ENCODE measurements at regions not wholly inside any gene's neighbourhood (a gene's known extent, or its start where the extent isn't known, plus 50 kb on each side); places are given as distances from the start of the nearest gene placed in this dataset.
A peak's percentile ranks its signal among the peaks of the same experiment; 100 is the strongest.

- Mint-ChIP-seq H3K9me3 (peaks cover 0 to 31% (median 5%) of the 10 kb centered on the region in 11 donors), H3K4me1 (peaks cover 0 to 10% (median 0%) of the 10 kb centered on the region in 7 donors), H3K36me3 (peaks cover 0 to 27% (median 0%) of the 10 kb centered on the region in 5 donors), H3K27ac (no peak overlapping the region), H3K27me3 (peaks cover 5 to 28% (median 11%) of the 10 kb centered on the region in 5 donors), H3K4me3 (no peak overlapping the region)
- no peaks in the 10 kb centered on the region for H3K4me1 ChIP-seq (ENCODE audit: control insufficient read depth in 2 of 2, insufficient read depth in 2 of 2, low read length in 2 of 2)
- H3K27ac ChIP-seq (ENCODE audit: low read depth, low read length): no peak overlapping the region
- H3K27me3 ChIP-seq (ENCODE audit: control insufficient read depth in 2 of 2, insufficient read depth in 2 of 2, low read length in 2 of 2): no peaks in the 10 kb centered on the region
- intact Hi-C loops (cut with micrococcal nuclease): no loop called here
- H3K36me3 ChIP-seq (ENCODE audit: control insufficient read depth in 2 of 3, insufficient read depth in 3 of 3, low read length in 3 of 3): no peaks in the 10 kb centered on the region
- no peaks in the 10 kb centered on the region for H3K9me3 ChIP-seq (ENCODE audit: control insufficient read depth in 2 of 3, low read length in 3 of 3)
- DNase-seq: no peak
- H3K4me3 ChIP-seq (ENCODE audit: low read length): no peak overlapping the region
- ChIA-PET POLR2A (no interaction called here), CTCF (no interaction called here)
- ATAC-seq: no peak
Observed at GRCh38 chr7:41867639-41868280, 164.9 kb upstream of the INHBA start.

DNA sequence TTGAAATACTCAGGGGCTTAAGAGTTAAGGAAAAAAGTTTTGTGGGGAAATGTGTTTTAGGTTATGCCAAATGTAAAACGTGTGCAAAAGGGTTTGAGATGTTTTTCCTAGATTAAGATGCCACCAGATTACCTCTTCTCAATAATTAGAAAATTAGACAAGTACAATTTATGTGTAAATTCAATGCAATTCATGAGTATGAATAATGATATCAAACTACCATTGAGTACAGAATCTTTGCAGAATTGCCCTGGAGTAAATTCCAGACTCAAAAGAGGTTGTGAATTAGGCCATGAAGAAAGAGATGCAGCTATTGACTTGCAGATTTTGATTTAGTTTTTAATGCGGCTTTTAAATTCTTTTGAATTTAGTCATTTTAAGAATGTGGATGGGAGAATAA lies 159.4 kb upstream of the INHBA start:
- Mint-ChIP-seq H3K27ac (no peak overlapping the region), H3K4me1 (no peaks in the 10 kb centered on the region), H3K4me3 (no peak overlapping the region), H3K36me3 (peaks cover 0 to 16% (median 0%) of the 10 kb centered on the region in 5 donors), H3K27me3 (peaks cover 3 to 18% (median 4%) of the 10 kb centered on the region in 5 donors), H3K9me3 (peaks cover 0 to 22% (median 5%) of the 10 kb centered on the region in 11 donors)
- Histone ChIP-seq H3K27ac (ENCODE audit: low read depth, low read length) (no peak overlapping the region), H3K4me3 (ENCODE audit: low read length) (no peak overlapping the region), H3K27me3 (ENCODE audit: control insufficient read depth in 2 of 2, insufficient read depth in 2 of 2, low read length in 2 of 2) (no peaks in the 10 kb centered on the region), H3K4me1 (ENCODE audit: control insufficient read depth in 2 of 2, insufficient read depth in 2 of 2, low read length in 2 of 2) (no peaks in the 10 kb centered on the region), H3K9me3 (ENCODE audit: control insufficient read depth in 2 of 3, low read length in 3 of 3) (no peaks in the 10 kb centered on the region), H3K36me3 (ENCODE audit: control insufficient read depth in 2 of 3, insufficient read depth in 3 of 3, low read length in 3 of 3) (no peaks in the 10 kb centered on the region)
- DNase-seq (no peak), ATAC-seq (no peak)
- CTCF ChIA-PET: no interaction called here
- intact Hi-C loops (cut with micrococcal nuclease): no loop called here
- POLR2A ChIA-PET: no interaction called here

DNA sequence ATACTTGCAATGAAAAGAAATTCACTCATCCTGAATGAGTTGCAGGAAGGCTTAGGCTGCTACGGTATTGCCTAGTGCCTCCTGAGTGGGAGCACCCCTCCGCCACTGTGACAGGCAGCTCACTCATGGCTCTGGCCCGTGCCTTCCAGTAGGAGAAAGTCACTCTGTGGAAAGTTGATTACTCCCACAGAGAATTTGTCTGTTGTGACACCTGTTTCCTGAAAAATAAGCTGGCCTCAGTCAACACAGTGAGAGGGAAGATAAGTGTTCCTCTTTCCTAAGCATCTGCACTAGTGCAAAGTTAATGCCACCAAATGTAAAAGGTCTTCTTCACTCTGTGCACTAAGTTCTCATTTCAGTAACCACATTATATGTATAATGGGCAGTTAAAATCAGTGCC lies 158.8 kb upstream of the INHBA start:
- POLR2A ChIA-PET: no interaction called here
- Histone ChIP-seq H3K36me3 (ENCODE audit: control insufficient read depth in 2 of 3, insufficient read depth in 3 of 3, low read length in 3 of 3) (no peaks in the 10 kb centered on the region), H3K27ac (ENCODE audit: low read depth, low read length) (no peak overlapping the region), H3K9me3 (ENCODE audit: control insufficient read depth in 2 of 3, low read length in 3 of 3) (no peaks in the 10 kb centered on the region), H3K4me3 (ENCODE audit: low read length) (no peak overlapping the region), H3K27me3 (ENCODE audit: control insufficient read depth in 2 of 2, insufficient read depth in 2 of 2, low read length in 2 of 2) (no peaks in the 10 kb centered on the region), H3K4me1 (ENCODE audit: control insufficient read depth in 2 of 2, insufficient read depth in 2 of 2, low read length in 2 of 2) (no peaks in the 10 kb centered on the region)
- intact Hi-C loops (cut with micrococcal nuclease): no loop called here
- H3K4me3 Mint-ChIP-seq: no peak overlapping the region
- no peaks in the 10 kb centered on the region for H3K4me1 Mint-ChIP-seq
- no peak for DNase-seq
- ATAC-seq: peak; percentile 50
- H3K27ac Mint-ChIP-seq: no peak overlapping the region
- H3K9me3 Mint-ChIP-seq: peaks cover 0 to 22% (median 5%) of the 10 kb centered on the region in 11 donors
- CTCF ChIA-PET: interaction anchor here (0.6 kb wide), 1 partner anchor 189 kb away, joined by 3 read pairs; no protein-coding TSS in a partner anchor
- peaks cover 3 to 12% (median 4%) of the 10 kb centered on the region in 5 donors for H3K27me3 Mint-ChIP-seq
- H3K36me3 Mint-ChIP-seq: peaks cover 0 to 16% (median 0%) of the 10 kb centered on the region in 5 donors

- Histone ChIP-seq H3K27me3 (ENCODE audit: control insufficient read depth in 2 of 2, insufficient read depth in 2 of 2, low read length in 2 of 2) (no peaks in the 10 kb centered on the region), H3K36me3 (ENCODE audit: control insufficient read depth in 2 of 3, insufficient read depth in 3 of 3, low read length in 3 of 3) (no peaks in the 10 kb centered on the region), H3K4me1 (ENCODE audit: control insufficient read depth in 2 of 2, insufficient read depth in 2 of 2, low read length in 2 of 2) (no peaks in the 10 kb centered on the region), H3K4me3 (ENCODE audit: low read length) (no peak overlapping the region), H3K9me3 (ENCODE audit: control insufficient read depth in 2 of 3, low read length in 3 of 3) (no peaks in the 10 kb centered on the region), H3K27ac (ENCODE audit: low read depth, low read length) (no peak overlapping the region)
- Mint-ChIP-seq H3K9me3 (peaks cover 0 to 2% (median 0%) of the 10 kb centered on the region in 11 donors), H3K4me1 (no peaks in the 10 kb centered on the region), H3K36me3 (peaks cover 0 to 3% (median 0%) of the 10 kb centered on the region in 5 donors), H3K4me3 (no peak overlapping the region), H3K27me3 (peaks cover 0 to 10% (median 7%) of the 10 kb centered on the region in 5 donors), H3K27ac (no peak overlapping the region)
- ChIA-PET CTCF (no interaction called here), POLR2A (no interaction called here)
- ATAC-seq (no peak), DNase-seq (no peak)
- intact Hi-C loops (cut with micrococcal nuclease): no loop called here
Observed at GRCh38 chr7:41858201-41858600, 155.3 kb upstream of the INHBA start.

DNA sequence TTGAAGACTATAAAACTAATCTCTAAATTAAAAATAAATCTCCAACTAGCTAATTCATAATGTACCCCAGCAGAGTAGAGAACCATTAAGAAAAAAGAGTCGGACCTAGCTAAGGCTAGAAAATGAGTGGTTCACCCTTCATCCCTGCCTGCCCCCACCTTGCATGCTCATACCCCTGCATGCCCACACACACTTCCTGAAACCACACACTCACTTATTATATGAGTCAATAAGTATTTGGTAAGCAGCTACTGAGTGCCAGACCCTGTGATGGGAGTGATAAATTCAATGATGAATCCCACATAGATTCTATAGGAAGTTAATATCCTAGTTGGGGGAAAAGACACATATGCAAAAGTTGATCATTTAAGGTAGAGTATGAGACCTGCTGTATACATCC lies 152.9 kb upstream of the INHBA start:
- Histone ChIP-seq H3K36me3 (ENCODE audit: control insufficient read depth in 2 of 3, insufficient read depth in 3 of 3, low read length in 3 of 3) (no peaks in the 10 kb centered on the region), H3K9me3 (ENCODE audit: control insufficient read depth in 2 of 3, low read length in 3 of 3) (no peaks in the 10 kb centered on the region), H3K27ac (ENCODE audit: low read depth, low read length) (no peak overlapping the region), H3K4me3 (ENCODE audit: low read length) (no peak overlapping the region), H3K4me1 (ENCODE audit: control insufficient read depth in 2 of 2, insufficient read depth in 2 of 2, low read length in 2 of 2) (no peaks in the 10 kb centered on the region), H3K27me3 (ENCODE audit: control insufficient read depth in 2 of 2, insufficient read depth in 2 of 2, low read length in 2 of 2) (no peaks in the 10 kb centered on the region)
- ChIA-PET CTCF (no interaction called here), POLR2A (no interaction called here)
- peaks cover 0 to 5% (median 0%) of the 10 kb centered on the region in 5 donors for H3K36me3 Mint-ChIP-seq
- H3K4me3 Mint-ChIP-seq: no peak overlapping the region
- DNase-seq: no peak
- intact Hi-C loops (cut with micrococcal nuclease): no loop called here
- ATAC-seq: no peak
- H3K9me3 Mint-ChIP-seq: peaks cover 0 to 15% (median 0%) of the 10 kb centered on the region in 11 donors
- no peaks in the 10 kb centered on the region for H3K4me1 Mint-ChIP-seq
- H3K27me3 Mint-ChIP-seq: peaks cover 6 to 10% (median 8%) of the 10 kb centered on the region in 5 donors
- H3K27ac Mint-ChIP-seq: no peak overlapping the region

DNA sequence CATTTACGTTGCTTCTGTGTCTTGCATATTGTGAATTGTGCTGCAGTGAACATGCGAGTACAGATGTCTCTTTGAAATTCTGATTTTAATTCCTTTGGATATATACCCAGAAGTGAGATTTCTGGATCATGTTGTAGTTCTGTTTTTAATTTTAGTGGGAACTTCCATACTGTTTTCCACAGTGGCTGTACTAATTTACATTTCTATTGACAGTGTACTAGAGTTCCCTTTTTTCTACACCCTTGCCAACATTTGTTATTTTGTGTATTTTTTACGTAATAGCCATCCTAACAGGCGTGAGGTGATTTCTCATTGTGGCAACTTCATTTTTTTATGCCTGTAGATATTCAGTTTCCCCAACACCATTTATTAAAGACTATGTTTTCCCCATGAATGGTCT lies 144.7 kb upstream of the INHBA start:
- Mint-ChIP-seq H3K4me3 (no peak overlapping the region), H3K36me3 (peaks cover 0 to 3% (median 0%) of the 10 kb centered on the region in 5 donors), H3K27ac (no peak overlapping the region), H3K27me3 (peaks cover 0 to 8% (median 4%) of the 10 kb centered on the region in 5 donors), H3K9me3 (peaks cover 0 to 29% (median 2%) of the 10 kb centered on the region in 11 donors), H3K4me1 (peaks cover 0 to 3% (median 0%) of the 10 kb centered on the region in 7 donors)
- POLR2A ChIA-PET: no interaction called here
- no peak overlapping the region for H3K27ac ChIP-seq (ENCODE audit: low read depth, low read length)
- H3K4me1 ChIP-seq (ENCODE audit: control insufficient read depth in 2 of 2, insufficient read depth in 2 of 2, low read length in 2 of 2): no peaks in the 10 kb centered on the region
- CTCF ChIA-PET: no interaction called here
- H3K36me3 ChIP-seq (ENCODE audit: control insufficient read depth in 2 of 3, insufficient read depth in 3 of 3, low read length in 3 of 3): no peaks in the 10 kb centered on the region
- H3K27me3 ChIP-seq (ENCODE audit: control insufficient read depth in 2 of 2, insufficient read depth in 2 of 2, low read length in 2 of 2): no peaks in the 10 kb centered on the region
- DNase-seq: no peak
- H3K4me3 ChIP-seq (ENCODE audit: low read length): no peak overlapping the region
- ATAC-seq: no peak
- intact Hi-C loops (cut with micrococcal nuclease): no loop called here
- no peaks in the 10 kb centered on the region for H3K9me3 ChIP-seq (ENCODE audit: control insufficient read depth in 2 of 3, low read length in 3 of 3)

DNA sequence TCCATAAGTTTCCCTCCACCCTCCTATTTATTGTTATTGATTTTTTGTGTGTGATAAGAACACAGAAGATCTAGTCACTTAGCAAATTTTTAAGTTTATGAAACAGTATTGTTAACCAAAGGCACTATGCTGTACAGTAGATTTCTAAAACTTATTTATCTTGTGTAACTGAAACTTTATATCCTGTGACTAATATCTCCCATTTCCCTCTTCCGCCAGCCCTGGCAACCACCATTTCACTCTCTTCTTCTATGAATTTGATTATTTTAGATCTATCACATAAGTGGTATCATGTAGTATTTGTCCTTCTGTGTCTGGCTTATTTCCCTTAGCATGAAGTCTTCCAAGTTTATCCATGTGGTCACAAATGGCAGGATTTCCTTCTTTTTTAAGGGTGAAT lies 144.3 kb upstream of the INHBA start:
- no peak overlapping the region for H3K4me3 ChIP-seq (ENCODE audit: low read length)
- H3K27me3 ChIP-seq (ENCODE audit: control insufficient read depth in 2 of 2, insufficient read depth in 2 of 2, low read length in 2 of 2): no peaks in the 10 kb centered on the region
- Mint-ChIP-seq H3K27me3 (peaks cover 0 to 8% (median 4%) of the 10 kb centered on the region in 5 donors), H3K9me3 (peaks cover 0 to 26% (median 2%) of the 10 kb centered on the region in 11 donors), H3K36me3 (peaks cover 0 to 3% (median 0%) of the 10 kb centered on the region in 5 donors), H3K4me3 (no peak overlapping the region), H3K27ac (no peak overlapping the region), H3K4me1 (peaks cover 0 to 3% (median 0%) of the 10 kb centered on the region in 7 donors)
- DNase-seq: no peak
- ATAC-seq: no peak
- ChIA-PET POLR2A (no interaction called here), CTCF (no interaction called here)
- no peaks in the 10 kb centered on the region for H3K36me3 ChIP-seq (ENCODE audit: control insufficient read depth in 2 of 3, insufficient read depth in 3 of 3, low read length in 3 of 3)
- intact Hi-C loops (cut with micrococcal nuclease): no loop called here
- no peaks in the 10 kb centered on the region for H3K9me3 ChIP-seq (ENCODE audit: control insufficient read depth in 2 of 3, low read length in 3 of 3)
- no peak overlapping the region for H3K27ac ChIP-seq (ENCODE audit: low read depth, low read length)
- H3K4me1 ChIP-seq (ENCODE audit: control insufficient read depth in 2 of 2, insufficient read depth in 2 of 2, low read length in 2 of 2): no peaks in the 10 kb centered on the region
